SK-N-SH (cell line): ENCODE measurements at regions not wholly inside any gene's neighbourhood (a gene's known extent, or its start where the extent isn't known, plus 50 kb on each side); places are given as distances from the start of the nearest gene placed in this dataset.
A peak's percentile ranks its signal among the peaks of the same experiment; 100 is the strongest.

Experiments used
- CTCF ChIA-PET: fragments of 300-600, 350-600 bp; formaldehyde crosslinking; extraction: SDS; loops from one replicate; lab custom pipeline; 2021; lab: Yijun Ruan, JAX
- POLR2A ChIA-PET: fragments of 350-600 bp; sonication (Branson Sonifier 250); formaldehyde crosslinking; extraction: SDS; loops from one replicate; lab custom pipeline; 2020; ENCODE audit warnings: antibody characterized with exemption, inconsistent platforms; lab: Yijun Ruan, JAX
- DNase-seq: peaks from one replicate; pipeline ENCODE4 v3.0.0; 2012
- H2AFZ ChIP-seq: fragments of 200-600 bp; sonication (generic); 2 replicates; pipeline ENCODE4 v1.8.1; 2016; ENCODE audit warnings: antibody characterized with exemption, mild to moderate bottlenecking, low read depth
- H3F3A ChIP-seq: fragments of 200-600 bp; sonication (generic); replicated peaks from 2 replicates; pipeline ENCODE3; 2016; ENCODE audit warnings: antibody characterized with exemption, mild to moderate bottlenecking; ENCODE audit not compliant: insufficient read depth
- H3K27ac ChIP-seq, 2 experiments: fragments of 200-500 bp in 1 of 2; fragments of 200-600 bp in 1 of 2; sonication (Bioruptor generic) in 1 of 2; sonication (generic), shearing (Covaris generic) in 1 of 2; 2 replicates each; pipeline versions ENCODE4 v1.5.1 to v1.6.1; 2014 to 2016; ENCODE audit warnings: low read depth in 2 of 2, inconsistent platforms in 1 of 2, low read length in 1 of 2, mild to moderate bottlenecking in 1 of 2, mixed read lengths in 1 of 2
- H3K27me3 ChIP-seq: fragments of 200-600 bp; sonication (generic), shearing (Covaris generic); 2 replicates; pipeline ENCODE4 v1.6.1; 2016; ENCODE audit warnings: mixed run types; ENCODE audit not compliant: insufficient read depth
- H3K36me3 ChIP-seq, 2 experiments: fragments of 200-500 bp in 1 of 2; fragments of 200-600 bp in 1 of 2; sonication (Bioruptor generic) in 1 of 2; sonication (generic) in 1 of 2; replicated peaks in 1 of 2; 2 replicates each; pipeline versions ENCODE3 to v1.5.1; 2014 to 2016; ENCODE audit warnings: low read length in 1 of 2, mild to moderate bottlenecking in 1 of 2; ENCODE audit not compliant: insufficient read depth in 2 of 2, control insufficient read depth in 1 of 2
- H3K4me1 ChIP-seq, 2 experiments: fragments of 200-500 bp in 1 of 2; fragments of 200-600 bp in 1 of 2; sonication (Bioruptor generic) in 1 of 2; sonication (generic), shearing (Covaris generic) in 1 of 2; 2 replicates each; pipeline versions ENCODE4 v1.5.1 to v1.6.1; 2014 to 2016; ENCODE audit warnings: low read depth in 1 of 2, low read length in 1 of 2, mixed run types in 1 of 2; ENCODE audit not compliant: insufficient read depth in 2 of 2, control insufficient read depth in 1 of 2
- H3K4me2 ChIP-seq: fragments of 200-600 bp; sonication (generic), shearing (Covaris generic); 2 replicates; pipeline ENCODE4 v1.6.1; 2017; ENCODE audit warnings: mixed run types
- H3K4me3 ChIP-seq, 2 experiments: fragments of 200-500 bp in 1 of 2; fragments of 200-600 bp in 1 of 2; sonication (Bioruptor generic) in 1 of 2; sonication (generic), shearing (Covaris generic) in 1 of 2; 2 replicates each; pipeline versions ENCODE4 v1.5.1 to v1.8.1; 2014 to 2016; ENCODE audit warnings: low read depth in 2 of 2, inconsistent platforms in 1 of 2, low read length in 1 of 2, mild to moderate bottlenecking in 1 of 2, mixed read lengths in 1 of 2, moderate library complexity in 1 of 2
- H3K79me2 ChIP-seq: fragments of 200-600 bp; sonication (generic); 2 replicates; pipeline ENCODE4 v1.8.1; 2017; ENCODE audit warnings: mild to moderate bottlenecking; ENCODE audit not compliant: insufficient read depth
- H3K9ac ChIP-seq: fragments of 200-600 bp; sonication (generic); 2 replicates; pipeline ENCODE4 v1.6.1; 2017; ENCODE audit warnings: mixed run types
- H3K9me2 ChIP-seq: fragments of 200-600 bp; sonication (generic); 2 replicates; pipeline ENCODE4 v1.6.1; 2017; ENCODE audit warnings: mixed run types
- H3K9me3 ChIP-seq: fragments of 200-600 bp; sonication (generic); 2 replicates; pipeline ENCODE4 v1.6.1; 2017; ENCODE audit warnings: mixed run types, mild to moderate bottlenecking, moderate library complexity
- H4K20me1 ChIP-seq: fragments of 200-600 bp; sonication (generic); 2 replicates; pipeline ENCODE4 v1.6.1; 2017; ENCODE audit warnings: mild to moderate bottlenecking, mixed run types; ENCODE audit not compliant: insufficient read depth
- CHD2 ChIP-seq: fragments of 150-350 bp; IDR thresholded peaks from 2 replicates; pipeline ENCODE4 v1.6.1; 2018; ENCODE audit warnings: low read length; ENCODE audit not compliant: partially characterized antibody
- CTCF ChIP-seq: fragments of 200-600 bp; sonication (generic); IDR thresholded peaks from 2 replicates; pipeline ENCODE4 v1.6.1; 2017; ENCODE audit warnings: antibody characterized with exemption, mild to moderate bottlenecking, moderate library complexity
- ELF1 ChIP-seq: IDR thresholded peaks from 2 replicates; pipeline ENCODE4 v1.4.0; 2012
- EP300 ChIP-seq, 2 experiments: IDR thresholded peaks; 2 replicates each; pipeline versions ENCODE4 v1.4.0 to v1.6.1; 2012; ENCODE audit warnings: borderline replicate concordance in 1 of 2, low read depth in 1 of 2, low read length in 1 of 2
- GABPA ChIP-seq: IDR thresholded peaks from 2 replicates; pipeline ENCODE4 v1.4.0; 2012; ENCODE audit warnings: low read depth, mild to moderate bottlenecking
- MXI1 ChIP-seq: IDR thresholded peaks from 2 replicates; pipeline ENCODE4 v1.6.1; 2012; ENCODE audit warnings: mild to moderate bottlenecking, low read depth, low read length, improper control_type of control experiment
- NFIC ChIP-seq: IDR thresholded peaks from 2 replicates; pipeline ENCODE4 v1.4.0; 2012; ENCODE audit warnings: borderline replicate concordance
- NRF1 ChIP-seq: IDR thresholded peaks from 2 replicates; pipeline ENCODE4 v1.6.1; 2012; ENCODE audit warnings: low read depth, mild to moderate bottlenecking, low read length
- POLR2AphosphoS5 ChIP-seq: IDR thresholded peaks from 2 replicates; pipeline ENCODE4 v1.6.1; 2012; ENCODE audit warnings: low read depth, low read length
- RCOR1 ChIP-seq: fragments of 150-350 bp; IDR thresholded peaks from 2 replicates; pipeline ENCODE4 v1.6.1; 2017; ENCODE audit warnings: antibody characterized with exemption, low read length
- TAF1 ChIP-seq: IDR thresholded peaks from 2 replicates; pipeline ENCODE4 v1.6.1; 2012; ENCODE audit warnings: low read depth, mild to moderate bottlenecking, low read length, moderate library complexity, borderline replicate concordance
- WGBS: methylation state at CpG from one replicate; pipeline ENCODE4 v1.1.6; 2017; ENCODE audit warnings: low lambda C conversion rate; 5-methylcytosine and 5-hydroxymethylcytosine counted together
- TF ChIP-seq, protein P1 (sequence below): fragments of 150-350 bp; IDR thresholded peaks from 2 replicates; pipeline ENCODE4 v1.6.1; 2017; ENCODE audit warnings: antibody characterized with exemption, low read length, low read depth, borderline replicate concordance
- TF ChIP-seq, protein P2 (sequence below): IDR thresholded peaks from 2 replicates; pipeline ENCODE4 v1.4.0; 2012; ENCODE audit warnings: low read depth
- TF ChIP-seq, protein P3 (sequence below): IDR thresholded peaks from 2 replicates; pipeline ENCODE4; 2012

GRCh38 chr15:58307313-58307961 lies 124.4 kb upstream of the LIPC start:
- Histone ChIP-seq H4K20me1 (no peaks in the 10 kb centered on the region), H3K9me3 (no peaks in the 10 kb centered on the region), H2AFZ (no peak overlapping the region), H3K9me2 (no peaks in the 10 kb centered on the region), H3K27ac (peak overlapping the region in 1 of 2 experiments; percentile 88; a peak in 2 of 4 replicates), H3K4me1 (peaks cover 0 to 9% of the 10 kb centered on the region in 2 experiments; a peak in 3 of 4 replicates), H3F3A (no peaks in the 10 kb centered on the region), H3K27me3 (no peaks in the 10 kb centered on the region), H3K4me2 (no peak overlapping the region), H3K4me3 (no peak overlapping the region), H3K36me3 (no peaks in the 10 kb centered on the region), H3K79me2 (no peaks in the 10 kb centered on the region), H3K9ac (no peak overlapping the region)
- ChIA-PET POLR2A (no interaction called here), CTCF (interaction anchor here (1.0 kb wide), 1 partner anchor 114 kb away, joined by 3 read pairs; no protein-coding TSS in a partner anchor)
- 45% methylated on average over 6 of the region's 6 CpGs for WGBS
- peak; percentile 50 for DNase-seq
- TF ChIP-seq POLR2AphosphoS5 (no peak), TAF1 (no peak), ELF1 (no peak), EP300 (IDR thresholded peaks at IDR 0.05; ENCODE audit: borderline replicate concordance in 1 of 2, low read depth in 1 of 2, low read length in 1 of 2) (no peak), GABPA (no peak), MXI1 (no peak), CHD2 (no peak), RCOR1 (no peak), NRF1 (no peak)
- TF ChIP-seq, protein P1, sequence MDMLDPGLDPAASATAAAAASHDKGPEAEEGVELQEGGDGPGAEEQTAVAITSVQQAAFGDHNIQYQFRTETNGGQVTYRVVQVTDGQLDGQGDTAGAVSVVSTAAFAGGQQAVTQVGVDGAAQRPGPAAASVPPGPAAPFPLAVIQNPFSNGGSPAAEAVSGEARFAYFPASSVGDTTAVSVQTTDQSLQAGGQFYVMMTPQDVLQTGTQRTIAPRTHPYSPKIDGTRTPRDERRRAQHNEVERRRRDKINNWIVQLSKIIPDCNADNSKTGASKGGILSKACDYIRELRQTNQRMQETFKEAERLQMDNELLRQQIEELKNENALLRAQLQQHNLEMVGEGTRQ, result no peak
- TF ChIP-seq, protein P2, sequence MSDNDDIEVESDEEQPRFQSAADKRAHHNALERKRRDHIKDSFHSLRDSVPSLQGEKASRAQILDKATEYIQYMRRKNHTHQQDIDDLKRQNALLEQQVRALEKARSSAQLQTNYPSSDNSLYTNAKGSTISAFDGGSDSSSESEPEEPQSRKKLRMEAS, result no peak
- TF ChIP-seq, protein P3, sequence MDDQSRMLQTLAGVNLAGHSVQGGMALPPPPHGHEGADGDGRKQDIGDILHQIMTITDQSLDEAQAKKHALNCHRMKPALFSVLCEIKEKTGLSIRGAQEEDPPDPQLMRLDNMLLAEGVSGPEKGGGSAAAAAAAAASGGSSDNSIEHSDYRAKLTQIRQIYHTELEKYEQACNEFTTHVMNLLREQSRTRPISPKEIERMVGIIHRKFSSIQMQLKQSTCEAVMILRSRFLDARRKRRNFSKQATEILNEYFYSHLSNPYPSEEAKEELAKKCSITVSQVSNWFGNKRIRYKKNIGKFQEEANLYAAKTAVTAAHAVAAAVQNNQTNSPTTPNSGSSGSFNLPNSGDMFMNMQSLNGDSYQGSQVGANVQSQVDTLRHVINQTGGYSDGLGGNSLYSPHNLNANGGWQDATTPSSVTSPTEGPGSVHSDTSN, result no peak

GRCh38 chr15:58308742-58309355 lies 122.9 kb upstream of the LIPC start:
- TF ChIP-seq CTCF (peak; percentile 21; the same call in 1 of the 2 replicates), NFIC (no peak)
- H3K4me1 ChIP-seq, result peaks cover 0 to 9% of the 10 kb centered on the region in 2 experiments; a peak in 3 of 4 replicates
- H3F3A ChIP-seq, result no peaks in the 10 kb centered on the region
- no peaks in the 10 kb centered on the region for H3K9me2 ChIP-seq
- no peaks in the 10 kb centered on the region for H3K36me3 ChIP-seq
- CTCF ChIA-PET, result interaction anchor here (0.9 to 1.1 kb wide), 2 partner anchors 22 to 152 kb away, joined by 3 read pairs; no protein-coding TSS in a partner anchor
- H3K9ac ChIP-seq, result no peak overlapping the region
- H3K4me2 ChIP-seq, result no peak overlapping the region
- H4K20me1 ChIP-seq, result no peaks in the 10 kb centered on the region
- H2AFZ ChIP-seq, result no peak overlapping the region
- no peaks in the 10 kb centered on the region for H3K9me3 ChIP-seq
- POLR2A ChIA-PET, result no interaction called here
- no peaks in the 10 kb centered on the region for H3K79me2 ChIP-seq
- DNase-seq, result no peak
- H3K4me3 ChIP-seq, result no peak overlapping the region
- 83% methylated on average over 9 of the region's 10 CpGs for WGBS
- H3K27ac ChIP-seq, result no peak overlapping the region
- H3K27me3 ChIP-seq, result no peaks in the 10 kb centered on the region
